ENCODE measurements at regions not wholly inside any gene's neighbourhood (a gene's known extent, or its start where the extent isn't known, plus 50 kb on each side); places are given as distances from the start of the nearest gene placed in this dataset.
"Not testable (repeated sequence)": the region's sequence is repeated elsewhere in the genome, so short reads cannot be mapped to it uniquely, and the experiment has no call there.

DNA sequence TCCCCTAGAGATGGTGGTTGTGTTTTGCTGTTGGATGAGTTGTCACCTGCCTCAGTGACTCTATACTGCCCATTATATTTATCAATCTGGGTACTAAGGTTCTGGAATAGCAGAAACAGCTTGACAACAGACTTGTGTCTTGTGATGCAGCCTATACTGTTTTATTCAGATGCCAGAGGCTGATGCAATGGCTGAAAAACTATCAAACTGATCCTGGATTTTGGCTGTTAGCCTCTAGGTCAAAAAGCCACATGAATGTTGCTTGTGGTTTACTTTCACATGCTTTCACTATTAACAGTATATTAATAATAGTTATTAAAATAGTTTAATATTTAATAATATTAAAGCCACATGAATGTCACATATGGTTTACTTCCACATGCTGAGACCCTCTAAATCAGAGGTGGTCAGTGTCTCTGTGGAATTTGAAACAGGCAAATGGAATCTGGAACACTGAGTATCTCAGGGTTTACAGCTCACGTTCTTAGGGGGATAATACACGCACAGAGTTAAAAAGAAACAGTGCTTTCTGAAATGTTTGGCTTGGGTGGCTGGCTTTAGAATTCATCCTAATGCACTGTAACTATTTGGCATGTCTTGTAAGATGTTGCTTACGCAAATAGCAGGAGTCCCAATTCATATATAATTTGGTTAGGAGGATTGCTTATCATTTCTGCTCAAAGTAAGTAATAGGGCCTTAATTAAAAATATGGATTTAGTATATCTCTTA is 82.5 kb upstream of the LCORL start:
- DNase-seq = no peak

DNA sequence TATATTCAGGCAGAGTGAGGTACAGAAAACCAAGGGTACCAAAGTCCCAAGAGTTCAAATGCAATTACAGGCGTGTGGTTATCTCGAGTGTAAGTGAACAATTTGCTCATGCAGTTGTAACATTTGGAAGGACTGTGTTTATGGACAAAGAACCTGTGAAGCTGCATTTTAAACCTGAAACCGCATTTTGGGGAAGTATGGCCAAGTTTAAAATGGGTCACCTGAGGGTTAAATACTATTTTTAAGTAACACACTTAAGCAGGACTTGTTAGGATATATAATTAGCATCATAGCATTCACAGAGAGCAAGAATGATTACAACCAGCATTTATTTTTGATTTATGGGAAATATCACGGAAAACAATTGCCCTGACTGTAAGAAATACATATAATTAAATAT is 79.1 kb upstream of the LCORL start:
- no peak for DNase-seq

DNA sequence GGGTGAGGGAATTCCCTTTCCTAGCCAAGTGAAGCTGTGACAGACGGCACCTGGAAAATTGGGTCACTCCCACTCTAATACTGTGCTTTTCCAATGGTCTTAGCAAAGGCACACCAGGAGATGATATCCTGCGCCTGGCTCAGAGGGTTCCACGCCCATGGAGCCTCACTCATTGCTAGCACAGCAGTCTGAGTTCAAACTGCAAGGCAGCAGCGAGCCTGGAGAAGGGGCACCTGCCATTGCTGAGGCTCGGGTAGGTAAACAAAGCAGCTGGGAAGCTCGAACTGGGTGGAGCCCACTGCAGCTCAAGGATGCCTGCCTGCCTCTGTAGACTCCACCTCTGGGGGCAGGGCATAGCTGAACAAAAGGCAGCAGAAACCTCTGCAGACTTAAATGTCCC is 68.9 kb upstream of the LCORL start:
- DNase-seq = not testable (repeated sequence)

- DNase-seq = no peak
Measured at GRCh38 chr4:18082236-18082635, 60.7 kb upstream of the LCORL start.

DNA sequence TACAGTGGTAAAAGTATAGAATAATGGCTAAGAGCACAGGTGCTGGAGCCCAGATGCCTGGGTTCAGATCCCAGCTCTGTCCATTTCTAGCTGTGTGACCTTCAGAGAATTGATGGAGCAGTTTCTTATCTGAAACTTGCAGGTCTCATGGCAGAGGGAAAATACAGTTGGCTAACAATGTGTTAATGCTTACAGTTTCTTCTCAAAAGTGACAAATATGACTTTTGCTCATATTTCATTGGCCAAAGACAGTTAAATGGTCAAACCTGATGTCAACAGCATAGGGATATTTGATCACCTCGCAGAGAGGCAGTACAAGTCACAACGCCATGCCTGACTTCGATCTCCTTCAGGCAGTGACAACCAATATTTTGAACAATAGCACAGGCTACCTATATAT is 60.2 kb upstream of the LCORL start:
- DNase-seq = no peak

DNA sequence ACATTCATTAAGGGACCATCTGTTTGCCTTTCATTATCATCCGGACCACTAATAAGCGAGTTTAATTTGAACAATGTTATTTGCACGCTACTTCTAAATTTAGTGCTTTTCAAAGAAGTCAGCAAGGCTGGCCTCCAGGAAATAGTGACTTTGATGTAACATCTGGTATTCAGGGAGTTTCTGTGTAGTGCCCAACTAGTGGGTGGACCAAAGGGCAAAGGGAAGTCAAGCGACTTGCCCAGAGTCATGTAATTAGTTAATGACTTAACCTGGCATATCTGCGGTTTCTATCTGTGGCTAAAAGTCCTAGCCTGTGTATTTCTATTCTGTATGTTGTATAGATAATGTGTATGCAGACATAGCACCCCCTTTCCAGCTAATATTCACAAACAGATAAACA is 56.3 kb upstream of the LCORL start:
- no peak for DNase-seq

DNA sequence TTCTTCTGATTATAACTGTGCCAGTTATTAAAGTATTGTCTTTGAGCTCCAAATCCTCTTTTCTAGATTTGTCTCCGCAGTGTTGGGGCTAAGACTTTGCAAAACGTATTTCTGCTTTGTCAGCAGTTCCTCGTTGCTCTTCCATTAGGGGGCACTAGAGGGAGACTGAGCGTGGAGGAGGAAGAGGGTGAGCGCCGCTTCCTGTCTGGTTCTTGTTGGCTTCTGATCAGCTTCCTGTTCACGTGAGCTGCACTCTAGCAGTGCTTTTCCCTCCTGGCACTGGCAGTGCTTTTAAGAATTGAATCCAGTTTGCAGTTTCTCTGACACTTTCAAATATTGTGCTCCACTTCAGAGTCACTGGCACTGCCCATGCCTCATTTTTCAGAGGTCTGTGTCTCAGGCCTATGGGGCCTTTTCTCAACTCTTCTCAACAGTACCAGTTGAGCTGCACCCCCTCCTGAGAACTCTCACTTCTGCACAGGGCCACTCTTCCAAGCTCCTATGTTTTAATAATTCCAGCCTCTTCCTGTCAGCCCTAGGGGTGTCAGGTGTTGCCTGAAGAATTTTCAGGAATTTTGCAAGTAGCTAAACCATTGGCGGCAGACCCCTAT is 54.4 kb upstream of the LCORL start:
- peak; percentile 52 for DNase-seq

DNA sequence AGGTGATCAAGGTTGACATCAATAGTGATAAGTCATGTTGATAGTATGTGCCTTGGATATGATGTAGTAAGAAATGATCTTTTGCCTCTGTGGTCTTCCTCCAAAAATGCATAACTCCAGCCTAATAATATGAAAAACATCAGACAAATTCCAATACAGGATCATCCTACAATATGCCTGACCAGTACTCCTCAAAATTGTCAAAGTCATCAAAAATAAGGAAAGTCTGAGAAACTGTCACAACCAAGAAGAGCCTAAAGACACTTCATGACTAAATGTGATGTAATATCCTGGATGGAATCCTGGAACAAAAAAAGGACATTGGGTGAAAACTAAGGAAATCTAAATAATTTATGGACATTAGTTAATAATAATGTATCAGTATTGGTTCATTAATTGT is 50.3 kb upstream of the LCORL start:
- no peak for DNase-seq
